Neural cell (in vitro differentiated cells): ENCODE measurements at regions not wholly inside any gene's neighbourhood (a gene's known extent, or its start where the extent isn't known, plus 50 kb on each side); places are given as distances from the start of the nearest gene placed in this dataset.

Experiments used
- CTCF ChIP-seq: fragments of 450-650 bp; IDR thresholded peaks from 2 replicates; pipeline ENCODE4 v1.5.1; 2014; ENCODE audit warnings: antibody characterized with exemption, mild to moderate bottlenecking, moderate library complexity; ENCODE audit not compliant: poor library complexity, severe bottlenecking
- EP300 ChIP-seq: fragments of 450-650 bp; conservative IDR thresholded peaks from 2 replicates; pipeline ENCODE4 v1.6.1; 2014; ENCODE audit warnings: antibody characterized with exemption, mild to moderate bottlenecking, moderate library complexity; ENCODE audit not compliant: poor library complexity, severe bottlenecking
- EZH2 ChIP-seq: fragments of 200-600, 300-800 bp; shearing (Covaris generic), sonication (generic); IDR thresholded peaks from 2 replicates; pipeline ENCODE4 v1.6.1; 2014; ENCODE audit warnings: antibody characterized with exemption, low read length, borderline replicate concordance, mild to moderate bottlenecking; ENCODE audit not compliant: insufficient read depth, poor library complexity, severe bottlenecking

DNA sequence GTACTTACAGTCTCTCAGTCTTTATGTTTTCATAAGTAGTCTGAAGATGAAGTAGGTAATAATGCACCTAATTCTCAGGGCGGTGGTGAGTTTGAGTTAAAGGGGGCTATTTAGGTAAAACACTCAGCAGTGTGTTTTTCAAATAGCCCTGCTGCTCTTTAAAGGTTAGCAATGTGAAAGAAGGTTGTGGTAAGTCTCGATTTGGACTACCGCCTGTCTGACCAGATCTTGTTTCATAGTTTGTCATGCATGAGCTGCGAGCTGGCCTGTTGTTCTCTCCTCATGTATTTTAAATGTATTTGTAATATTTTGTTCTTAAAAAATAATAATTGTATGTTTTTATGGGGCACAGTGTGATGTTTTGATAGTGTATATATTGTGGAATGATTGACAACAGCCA is 340.2 kb downstream of the DHX35 start:
- no peak for TF ChIP-seq CTCF
- TF ChIP-seq EZH2, result no peak
- TF ChIP-seq EP300, result no peak
